Transverse colon (tissue), 4 donors: ENCODE measurements at regions not wholly inside any gene's neighbourhood (a gene's known extent, or its start where the extent isn't known, plus 50 kb on each side); places are given as distances from the start of the nearest gene placed in this dataset.

Source experiments
- DNase-seq: peaks from one replicate; pipeline ENCODE4 v3.0.0-alpha.2; 2019
- H3K27ac ChIP-seq, 4 donors: fragments of 200-600 bp; sonication (generic); 2 replicates each; pipeline ENCODE4 v1.5.1; 2016 to 2018; ENCODE audit warnings: inconsistent platforms in 4 of 4
- H3K27me3 ChIP-seq: fragments of 200-600 bp; sonication (generic); 2 replicates; pipeline ENCODE4 v1.5.1; 2017; ENCODE audit warnings: inconsistent platforms
- H3K36me3 ChIP-seq, 4 donors: fragments of 200-600 bp; sonication (generic); 2 replicates each; pipeline ENCODE4 v1.5.1; 2017 to 2019; ENCODE audit warnings: inconsistent platforms in 4 of 4
- H3K4me1 ChIP-seq, 4 donors: fragments of 200-600 bp; sonication (generic); 2 replicates each; pipeline ENCODE4 v1.5.1; 2017 to 2020; ENCODE audit warnings: inconsistent platforms in 4 of 4
- H3K4me3 ChIP-seq, 4 donors: fragments of 200-600 bp; sonication (generic); 1 replicate in 1 of 4; 2 replicates in 3 of 4; pipeline versions ENCODE4 v1.5.1 to v1.6.1; 2017 to 2019; ENCODE audit warnings: inconsistent platforms in 4 of 4
- H3K9me3 ChIP-seq, 2 donors: fragments of 200-600 bp; sonication (generic); 2 replicates each; pipeline ENCODE4 v1.5.1; 2017 to 2019; ENCODE audit warnings: inconsistent platforms in 2 of 2
- EP300 ChIP-seq: sonication (generic); formaldehyde crosslinking; IDR thresholded peaks from one replicate; pipeline ENCODE4 v1.6.1; 2017; ENCODE audit warnings: antibody characterized with exemption, low read depth
- POLR2A ChIP-seq: fragments of 450-650 bp; IDR thresholded peaks from one replicate; pipeline ENCODE4 v1.6.1; 2016; ENCODE audit warnings: antibody characterized with exemption, mild to moderate bottlenecking, moderate library complexity
- POLR2AphosphoS5 ChIP-seq, 3 donors: sonication (generic); formaldehyde crosslinking; IDR thresholded peaks; one replicate each; pipeline ENCODE4 v1.6.1; 2016; ENCODE audit warnings: antibody characterized with exemption in 3 of 3
- WGBS, 2 donors: methylation state at CpG; one replicate each; pipeline ENCODE4 v1.1.5; 2018; ENCODE audit warnings: low coverage in 1 of 2; 5-methylcytosine and 5-hydroxymethylcytosine counted together
- in situ Hi-C, 4 donors: fragments of 200-750 bp; cut with MboI; loops; one replicate each; pipeline versions ENCODE4 v1.15.0 to v1.15.1; 2017; ENCODE audit warnings: low sequenced_read_pairs in 3 of 4, low pct_ligation_motif_present in 1 of 4, low pct_unique_long_range_greater_than_20kb in 1 of 4
- intact Hi-C: fragments of 100-400 bp; cut with DNase I; formaldehyde crosslinking; loops from one replicate; pipeline ENCODE4 v1.15.1; 2023; ENCODE audit warnings: low total_unique reads
- TF ChIP-seq, protein P1 (sequence below), 5 experiments: fragments of 200-600 bp in 3 of 5; fragments of 450-650 bp in 2 of 5; sonication (generic) in 3 of 5; IDR thresholded peaks; 1 replicate in 2 of 5; 2 replicates in 3 of 5; pipeline ENCODE4 v1.5.1; 2016 to 2017; ENCODE audit warnings: antibody characterized with exemption in 5 of 5, inconsistent platforms in 3 of 5, mild to moderate bottlenecking in 2 of 5, moderate library complexity in 1 of 5

DNA sequence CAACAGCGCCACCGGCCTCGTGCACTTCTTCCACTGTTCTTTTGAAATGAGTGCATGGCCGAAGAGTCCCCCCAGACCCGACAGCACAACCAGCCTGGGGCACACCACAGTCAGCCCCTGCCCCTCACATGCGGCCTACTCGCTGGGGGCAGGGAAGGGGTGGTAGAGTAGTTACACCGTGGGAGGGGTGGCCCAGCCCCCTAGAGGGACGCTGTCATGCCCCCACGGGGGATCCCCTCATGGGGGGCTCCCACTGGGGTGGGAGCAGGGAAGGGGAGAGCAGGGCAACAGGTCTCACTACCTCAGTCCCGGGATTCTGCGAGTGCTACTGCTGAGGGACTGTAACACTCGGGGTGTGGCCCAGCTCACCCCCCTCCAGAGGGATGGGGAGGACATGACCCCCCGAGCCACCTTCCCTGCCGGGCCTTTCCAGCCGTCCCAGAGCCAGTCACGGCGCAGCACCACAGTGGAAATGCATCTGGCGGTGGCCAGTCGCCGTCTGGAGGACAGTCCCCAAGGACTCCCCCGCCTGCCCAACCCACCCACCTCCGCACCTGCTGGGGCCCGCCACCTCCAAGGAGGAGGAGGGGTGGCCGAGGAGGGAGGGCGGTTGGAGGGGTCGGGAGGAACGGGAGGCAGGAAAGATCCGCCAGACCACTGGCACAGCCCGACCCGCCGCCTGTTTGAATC is 84.6 kb upstream of the ZNF254 start:
- in situ Hi-C loops: no loop called here
- Histone ChIP-seq H3K27me3 (no peaks in the 10 kb centered on the region), H3K4me3 (no peak overlapping the region), H3K4me1 (no peaks in the 10 kb centered on the region), H3K9me3 (peaks cover 4% of the 10 kb centered on the region in 2 donors), H3K36me3 (no peaks in the 10 kb centered on the region), H3K27ac (no peak overlapping the region)
- intact Hi-C loops: no loop called here
- 89% methylated on average over 24 of the region's 32 CpGs; no CpG with 5 or more reads in 1 of the 2 donors for WGBS, 2 donors
- no peak for TF ChIP-seq POLR2AphosphoS5 (IDR thresholded peaks at IDR 0.05)
- no peak for TF ChIP-seq EP300
- TF ChIP-seq POLR2A: no peak
- TF ChIP-seq, protein P1, sequence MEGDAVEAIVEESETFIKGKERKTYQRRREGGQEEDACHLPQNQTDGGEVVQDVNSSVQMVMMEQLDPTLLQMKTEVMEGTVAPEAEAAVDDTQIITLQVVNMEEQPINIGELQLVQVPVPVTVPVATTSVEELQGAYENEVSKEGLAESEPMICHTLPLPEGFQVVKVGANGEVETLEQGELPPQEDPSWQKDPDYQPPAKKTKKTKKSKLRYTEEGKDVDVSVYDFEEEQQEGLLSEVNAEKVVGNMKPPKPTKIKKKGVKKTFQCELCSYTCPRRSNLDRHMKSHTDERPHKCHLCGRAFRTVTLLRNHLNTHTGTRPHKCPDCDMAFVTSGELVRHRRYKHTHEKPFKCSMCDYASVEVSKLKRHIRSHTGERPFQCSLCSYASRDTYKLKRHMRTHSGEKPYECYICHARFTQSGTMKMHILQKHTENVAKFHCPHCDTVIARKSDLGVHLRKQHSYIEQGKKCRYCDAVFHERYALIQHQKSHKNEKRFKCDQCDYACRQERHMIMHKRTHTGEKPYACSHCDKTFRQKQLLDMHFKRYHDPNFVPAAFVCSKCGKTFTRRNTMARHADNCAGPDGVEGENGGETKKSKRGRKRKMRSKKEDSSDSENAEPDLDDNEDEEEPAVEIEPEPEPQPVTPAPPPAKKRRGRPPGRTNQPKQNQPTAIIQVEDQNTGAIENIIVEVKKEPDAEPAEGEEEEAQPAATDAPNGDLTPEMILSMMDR (IDR thresholded peaks at IDR 0.05): no peak
- DNase-seq: no peak

GRCh38 chr19:24003537-24003936 is 83.5 kb upstream of the ZNF254 start:
- 94 to 100% methylated on average over 2 to 14 of the region's 19 CpGs for WGBS, 2 donors
- H3K27ac ChIP-seq: no peak overlapping the region
- H3K4me3 ChIP-seq: no peak overlapping the region
- intact Hi-C loops (no loop called here), in situ Hi-C loops (no loop called here)
- no peaks in the 10 kb centered on the region for H3K27me3 ChIP-seq
- no peaks in the 10 kb centered on the region for H3K36me3 ChIP-seq
- DNase-seq: no peak
- H3K4me1 ChIP-seq: no peaks in the 10 kb centered on the region
- TF ChIP-seq EP300 (no peak), POLR2A (no peak), POLR2AphosphoS5 (IDR thresholded peaks at IDR 0.05) (no peak)
- TF ChIP-seq, protein P1 (IDR thresholded peaks at IDR 0.05): no peak
- H3K9me3 ChIP-seq: peaks cover 0 to 4% of the 10 kb centered on the region in 2 donors

DNA sequence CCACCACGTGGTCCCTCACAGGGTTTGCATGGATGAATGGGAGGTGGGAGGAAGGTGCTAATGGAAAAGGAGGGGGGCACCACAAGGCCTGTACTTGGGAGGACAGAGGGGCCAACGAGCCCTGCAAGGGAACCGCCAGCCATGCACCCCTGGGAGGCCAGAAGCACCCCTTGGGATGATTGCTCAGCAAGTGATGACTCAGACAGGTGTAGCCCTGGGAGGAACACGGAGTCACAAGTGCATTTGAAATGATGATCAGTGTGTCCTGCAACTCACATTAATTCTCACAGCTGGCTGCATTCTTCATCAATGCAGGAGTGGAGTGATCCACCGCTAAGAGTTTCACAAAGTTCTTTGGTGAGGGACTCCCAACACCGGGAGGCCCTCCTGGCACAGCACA is 82.8 kb upstream of the ZNF254 start:
- Histone ChIP-seq H3K27ac (no peak overlapping the region), H3K9me3 (peaks cover 0 to 4% of the 10 kb centered on the region in 2 donors), H3K4me1 (no peaks in the 10 kb centered on the region), H3K27me3 (no peaks in the 10 kb centered on the region), H3K4me3 (no peak overlapping the region), H3K36me3 (no peaks in the 10 kb centered on the region)
- TF ChIP-seq, protein P1 (IDR thresholded peaks at IDR 0.05): no peak
- TF ChIP-seq POLR2AphosphoS5 (IDR thresholded peaks at IDR 0.05) (no peak), EP300 (no peak), POLR2A (no peak)
- in situ Hi-C loops: no loop called here
- intact Hi-C loops: no loop called here
- 69% methylated on average over 6 of the region's 6 CpGs; no CpG with 5 or more reads in 1 of the 2 donors for WGBS, 2 donors
- no peak for DNase-seq

- no peak overlapping the region for H3K4me3 ChIP-seq
- intact Hi-C loops: no loop called here
- H3K36me3 ChIP-seq: no peaks in the 10 kb centered on the region
- 79 to 80% methylated on average over 2 to 8 of the region's 8 CpGs for WGBS, 2 donors
- in situ Hi-C loops: no loop called here
- TF ChIP-seq POLR2AphosphoS5 (IDR thresholded peaks at IDR 0.05) (no peak), POLR2A (no peak), EP300 (no peak)
- TF ChIP-seq, protein P1 (IDR thresholded peaks at IDR 0.05): no peak
- no peak for DNase-seq
- H3K4me1 ChIP-seq: peaks cover 4 to 13% (median 7%) of the 10 kb centered on the region in 4 donors
- no peak overlapping the region for H3K27ac ChIP-seq
- H3K9me3 ChIP-seq: no peaks in the 10 kb centered on the region
- H3K27me3 ChIP-seq: no peaks in the 10 kb centered on the region
Observed at GRCh38 chr19:24029941-24030636, 56.9 kb upstream of the ZNF254 start.
